ENCODE measurements at regions not wholly inside any gene's neighbourhood (a gene's known extent, or its start where the extent isn't known, plus 50 kb on each side); places are given as distances from the start of the nearest gene placed in this dataset.
"Not testable (repeated sequence)": the region's sequence is repeated elsewhere in the genome, so short reads cannot be mapped to it uniquely, and the experiment has no call there.

GRCh38 chr11:104774578-104774977 lies 123.7 kb downstream of the CASP12 start:
- no peak for DNase-seq

- no peak for DNase-seq
Measured at GRCh38 chr11:104772806-104773241, 125.4 kb downstream of the CASP12 start.

GRCh38 chr11:104771763-104772162 lies 126.5 kb downstream of the CASP12 start:
- no peak for DNase-seq

GRCh38 chr11:104771046-104771445 lies 127.2 kb downstream of the CASP12 start:
- DNase-seq: not testable (repeated sequence)

- DNase-seq: no peak
Measured at GRCh38 chr11:104765401-104766095, 132.7 kb downstream of the CASP12 start.

- no peak for DNase-seq
Measured at GRCh38 chr11:104764710-104765045, 133.6 kb downstream of the CASP12 start.

- no peak for DNase-seq
Measured at GRCh38 chr11:104763930-104764709, 134.1 kb downstream of the CASP12 start.

GRCh38 chr11:104761511-104761910 lies 136.7 kb downstream of the CASP12 start:
- no peak for DNase-seq

- DNase-seq: no peak
Measured at GRCh38 chr11:104759464-104759863, 138.8 kb downstream of the CASP12 start.

GRCh38 chr11:104738918-104739317 lies 159.3 kb downstream of the CASP12 start:
- no peak for DNase-seq

- no peak for DNase-seq
Measured at GRCh38 chr11:104738208-104738607, 160.1 kb downstream of the CASP12 start.

- no peak for DNase-seq
Measured at GRCh38 chr11:104736502-104736901, 161.8 kb downstream of the CASP12 start.

GRCh38 chr11:104734998-104735397 lies 163.3 kb downstream of the CASP12 start:
- no peak for DNase-seq

GRCh38 chr11:104731890-104732289 lies 166.4 kb downstream of the CASP12 start:
- DNase-seq: no peak

GRCh38 chr11:104728927-104729326 lies 169.3 kb downstream of the CASP12 start:
- DNase-seq: no peak

GRCh38 chr11:104727768-104728167 lies 170.5 kb downstream of the CASP12 start:
- DNase-seq: no peak

- no peak for DNase-seq
Measured at GRCh38 chr11:104727095-104727494, 171.2 kb downstream of the CASP12 start.

- DNase-seq: no peak
Measured at GRCh38 chr11:104725796-104726408, 172.4 kb downstream of the CASP12 start.

- DNase-seq: no peak
Measured at GRCh38 chr11:104713401-104713800, 184.9 kb downstream of the CASP12 start.

- no peak for DNase-seq
Measured at GRCh38 chr11:104705490-104706190, 192.6 kb downstream of the CASP12 start.

GRCh38 chr11:104704888-104705287 lies 193.4 kb downstream of the CASP12 start:
- no peak for DNase-seq

GRCh38 chr11:104704146-104704830 lies 194.0 kb downstream of the CASP12 start:
- no peak for DNase-seq

GRCh38 chr11:104700609-104701008 lies 197.7 kb downstream of the CASP12 start:
- no peak for DNase-seq

Measured in retina (tissue), 1 donor.